GM10266 (cell line): ENCODE measurements at regions not wholly inside any gene's neighbourhood (a gene's known extent, or its start where the extent isn't known, plus 50 kb on each side); places are given as distances from the start of the nearest gene placed in this dataset.

Experiments
- DNase-seq: peaks from one replicate; pipeline ENCODE4 v3.0.0; 2012; ENCODE audit errors: extremely low spot score
- TF ChIP-seq, protein P1 (sequence below): IDR thresholded peaks from 2 replicates; pipeline ENCODE4 v1.5.1; 2012; ENCODE audit warnings: mild to moderate bottlenecking, low read depth; ENCODE audit not compliant: control insufficient read depth, insufficient read depth; ENCODE audit errors: missing control alignments

DNA sequence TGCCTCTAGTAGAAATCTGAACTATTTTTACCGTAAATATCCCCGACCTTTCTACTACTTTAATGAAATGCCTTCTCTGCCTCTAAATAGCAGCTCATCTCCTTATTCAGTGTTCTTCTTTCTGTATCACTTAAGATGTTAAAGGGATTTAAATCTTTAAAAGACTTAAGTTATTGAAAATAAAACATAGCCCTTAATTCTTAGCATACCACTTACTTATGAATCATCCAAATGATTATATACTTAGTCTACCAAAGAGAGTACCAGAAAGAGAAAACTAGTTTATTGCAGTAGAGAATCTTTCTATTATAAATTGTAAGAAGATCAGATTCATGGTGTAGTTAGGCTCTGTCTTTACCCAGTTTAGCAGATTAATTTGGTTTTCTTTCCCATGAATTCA is 802.0 kb downstream of the TBL1XR1 start:
- TF ChIP-seq, protein P1, sequence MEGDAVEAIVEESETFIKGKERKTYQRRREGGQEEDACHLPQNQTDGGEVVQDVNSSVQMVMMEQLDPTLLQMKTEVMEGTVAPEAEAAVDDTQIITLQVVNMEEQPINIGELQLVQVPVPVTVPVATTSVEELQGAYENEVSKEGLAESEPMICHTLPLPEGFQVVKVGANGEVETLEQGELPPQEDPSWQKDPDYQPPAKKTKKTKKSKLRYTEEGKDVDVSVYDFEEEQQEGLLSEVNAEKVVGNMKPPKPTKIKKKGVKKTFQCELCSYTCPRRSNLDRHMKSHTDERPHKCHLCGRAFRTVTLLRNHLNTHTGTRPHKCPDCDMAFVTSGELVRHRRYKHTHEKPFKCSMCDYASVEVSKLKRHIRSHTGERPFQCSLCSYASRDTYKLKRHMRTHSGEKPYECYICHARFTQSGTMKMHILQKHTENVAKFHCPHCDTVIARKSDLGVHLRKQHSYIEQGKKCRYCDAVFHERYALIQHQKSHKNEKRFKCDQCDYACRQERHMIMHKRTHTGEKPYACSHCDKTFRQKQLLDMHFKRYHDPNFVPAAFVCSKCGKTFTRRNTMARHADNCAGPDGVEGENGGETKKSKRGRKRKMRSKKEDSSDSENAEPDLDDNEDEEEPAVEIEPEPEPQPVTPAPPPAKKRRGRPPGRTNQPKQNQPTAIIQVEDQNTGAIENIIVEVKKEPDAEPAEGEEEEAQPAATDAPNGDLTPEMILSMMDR: no peak
- no peak for DNase-seq

DNA sequence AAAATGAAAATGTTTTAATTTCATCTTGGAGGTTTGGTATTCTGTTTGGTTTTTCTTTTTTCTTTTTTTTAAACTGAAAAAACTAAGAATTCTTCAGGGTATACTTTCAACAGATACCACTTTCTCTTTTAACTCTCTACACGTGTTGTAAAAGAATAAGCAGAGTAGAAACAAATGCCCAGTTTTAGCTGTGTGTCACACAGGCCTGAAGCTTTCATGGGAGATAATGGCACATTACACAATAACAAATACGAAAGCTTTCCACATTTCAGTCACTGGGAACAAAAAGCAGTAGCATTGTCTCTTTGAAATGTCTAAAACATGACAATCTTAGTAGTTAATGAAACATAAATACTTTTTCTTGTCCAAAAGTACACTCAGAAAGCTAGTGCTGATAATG is 818.5 kb downstream of the TBL1XR1 start:
- TF ChIP-seq, protein P1: no peak
- DNase-seq: no peak

DNA sequence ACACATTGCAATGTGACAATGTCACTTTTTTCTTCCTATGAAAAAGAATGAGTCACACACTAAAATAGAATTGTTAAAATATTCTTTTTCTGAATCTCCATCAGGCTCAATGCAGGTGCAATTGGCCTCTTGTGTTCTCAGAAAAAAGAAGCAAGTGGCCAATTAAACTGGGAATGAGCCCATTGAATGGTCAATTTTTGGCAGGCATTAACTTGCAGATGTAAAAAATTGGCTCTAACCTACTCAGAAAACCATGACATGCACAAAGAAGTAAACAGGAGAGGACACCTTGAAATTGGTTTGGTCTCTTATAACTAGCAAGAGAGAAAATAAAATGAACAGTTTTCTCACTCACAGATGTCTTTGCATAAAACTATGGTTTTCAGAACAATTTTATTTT is 820.8 kb downstream of the TBL1XR1 start:
- no peak for DNase-seq
- TF ChIP-seq, protein P1: no peak

DNA sequence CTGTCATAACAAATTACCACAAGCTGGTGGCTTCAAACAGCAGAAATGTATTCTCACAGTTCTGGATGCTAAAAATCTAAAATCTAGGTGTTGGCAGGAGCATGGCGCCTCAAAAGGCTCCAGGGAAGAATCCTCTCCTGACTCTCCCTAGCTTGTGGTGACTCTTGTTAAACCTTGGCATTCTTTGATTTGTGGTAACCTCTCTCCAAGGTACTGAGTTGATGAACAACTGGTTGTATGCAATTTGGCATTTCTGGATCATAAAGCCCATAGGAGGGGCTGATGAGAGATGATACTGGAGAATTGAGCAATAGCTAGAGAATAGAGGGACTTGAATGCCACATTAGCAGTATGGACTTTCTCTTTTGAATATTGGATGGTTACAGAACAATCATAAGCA is 821.8 kb downstream of the TBL1XR1 start:
- TF ChIP-seq, protein P1: no peak
- DNase-seq: no peak

DNA sequence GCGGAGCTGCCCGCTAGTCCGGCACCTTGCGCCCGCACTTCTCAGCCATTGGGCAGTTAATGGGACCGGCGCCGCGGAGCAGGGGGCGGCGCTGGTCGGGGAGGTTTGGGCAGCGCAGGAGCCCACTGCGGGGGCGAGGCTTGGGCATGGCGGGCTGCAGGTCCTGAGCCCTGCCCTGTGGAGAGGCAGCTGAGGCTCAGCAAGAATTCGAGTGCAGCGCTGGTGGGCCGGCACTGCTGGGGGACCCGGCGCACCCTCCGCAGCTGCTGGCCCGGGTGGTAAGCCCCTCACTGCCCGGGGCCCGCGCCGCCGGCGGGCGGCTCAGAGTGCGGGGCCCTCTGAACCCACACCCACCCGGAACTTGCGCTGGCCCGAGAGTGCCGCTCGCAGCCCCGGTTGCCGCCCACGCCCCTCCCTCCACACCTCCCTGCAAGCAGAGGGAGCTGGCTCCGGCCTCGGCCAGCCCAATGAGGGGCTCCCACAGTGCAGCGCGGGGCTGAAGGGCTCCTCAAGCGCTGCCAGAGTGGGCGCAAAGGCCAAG is 835.0 kb downstream of the TBL1XR1 start:
- no peak for DNase-seq
- TF ChIP-seq, protein P1: no peak

DNA sequence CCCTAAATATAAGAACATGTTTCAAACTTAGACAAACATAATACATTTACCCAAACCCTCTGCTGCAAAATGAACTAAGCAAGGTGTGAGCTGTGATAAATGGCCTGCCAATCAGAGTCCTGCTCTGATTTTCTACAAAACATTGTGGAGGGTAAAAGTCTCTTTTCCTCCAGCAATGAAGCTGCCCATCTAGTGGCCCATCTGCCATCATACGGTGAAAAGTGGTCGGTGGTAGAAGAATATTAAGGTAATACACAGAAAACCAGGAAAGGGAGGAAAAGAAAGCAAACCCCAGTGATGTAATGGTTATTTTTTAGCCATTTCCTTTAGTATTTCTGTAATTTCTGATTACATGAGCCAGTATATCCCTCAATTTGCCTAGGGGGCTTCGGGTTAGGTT is 838.1 kb downstream of the TBL1XR1 start:
- TF ChIP-seq, protein P1: no peak
- DNase-seq: no peak

DNA sequence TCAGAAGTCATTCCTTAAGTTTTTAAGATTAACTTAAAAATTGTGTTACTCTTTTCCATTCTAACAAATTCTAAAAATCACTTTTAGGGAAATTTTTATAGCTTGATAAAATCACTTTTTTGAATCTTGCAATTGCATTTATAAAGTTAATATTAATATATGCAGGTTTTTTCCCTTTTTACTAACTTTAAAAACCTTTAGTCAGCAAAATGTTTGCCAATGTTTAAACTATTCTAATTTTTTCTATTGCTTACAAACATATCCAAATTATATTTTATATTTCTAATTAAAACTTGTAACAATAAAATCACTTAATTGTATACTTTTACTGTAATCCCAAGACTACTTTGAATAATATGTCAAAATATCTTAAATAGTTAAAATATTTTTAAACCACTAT is 839.4 kb downstream of the TBL1XR1 start:
- no peak for DNase-seq

More for the DNA sequence above, 839.4 kb downstream of the TBL1XR1 start:
- TF ChIP-seq, protein P1: no peak
